Cardiac fibroblast (primary cell): ENCODE measurements at regions not wholly inside any gene's neighbourhood (a gene's known extent, or its start where the extent isn't known, plus 50 kb on each side); places are given as distances from the start of the nearest gene placed in this dataset.

Experiments
- DNase-seq, 2 donors: peaks; one replicate each; pipeline versions ENCODE4 v3.0.0 to v3.0.0-alpha.2; 2010; ENCODE audit warnings: low read depth in 2 of 2
- H3K4me3 ChIP-seq, 2 donors: replicated peaks in 1 of 2; 1 replicate in 1 of 2; 2 replicates in 1 of 2; pipeline ENCODE4 v1.5.1; 2011; ENCODE audit warnings: low read depth in 2 of 2, low read length in 2 of 2, mild to moderate bottlenecking in 2 of 2, moderate library complexity in 1 of 2
- TF ChIP-seq, protein P1 (sequence below): IDR thresholded peaks from one replicate; pipeline ENCODE4 v1.5.1; 2011; ENCODE audit warnings: low read depth, mild to moderate bottlenecking, low read length, inconsistent platforms

DNA sequence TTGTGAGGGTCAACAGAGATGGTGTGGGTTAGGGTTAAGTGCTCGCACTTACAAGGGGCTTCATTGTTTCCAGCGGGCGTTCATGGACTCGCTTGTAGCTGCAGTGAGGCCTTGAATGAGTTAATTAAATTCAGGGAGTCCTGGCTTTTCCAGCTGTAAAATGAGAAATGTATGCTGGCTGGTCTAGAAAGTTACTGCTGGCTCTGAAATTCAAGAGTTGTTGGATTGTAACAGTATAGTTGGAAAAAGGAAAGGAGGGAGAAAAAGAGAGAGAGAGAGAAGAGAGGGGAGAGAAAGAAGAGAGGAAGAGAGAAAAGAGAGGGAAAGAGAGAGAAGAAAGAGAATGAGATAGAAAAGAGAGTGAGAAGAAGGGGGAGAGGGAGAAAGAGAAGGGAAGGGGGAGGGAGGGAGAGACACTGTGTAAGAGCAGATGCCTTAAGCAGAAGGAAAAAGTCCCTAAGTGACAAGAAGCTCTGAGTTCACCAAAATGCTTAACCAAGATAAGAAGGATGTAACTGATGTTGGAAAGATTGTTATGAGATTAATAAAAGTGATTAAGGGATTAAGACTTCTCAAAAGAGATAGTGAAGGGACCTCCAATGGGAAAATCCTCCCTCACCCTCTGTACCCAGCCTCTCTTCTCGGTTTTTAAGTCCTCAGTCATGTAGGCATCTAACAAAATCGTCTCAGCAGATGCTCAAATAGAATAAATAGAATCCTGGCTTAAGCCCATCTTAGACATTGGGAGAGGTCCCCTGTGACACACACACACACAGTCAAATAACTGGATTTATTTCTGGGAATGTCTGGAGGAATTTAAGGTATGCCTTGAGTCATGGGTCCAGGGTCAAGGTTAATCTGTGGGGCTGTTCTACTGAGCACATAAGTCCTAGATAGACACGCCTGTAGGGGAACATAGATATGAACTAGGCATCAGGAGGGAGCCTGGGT lies 477.9 kb downstream of the MIAT start:
- DNase-seq: peak; percentile 77
- TF ChIP-seq, protein P1, sequence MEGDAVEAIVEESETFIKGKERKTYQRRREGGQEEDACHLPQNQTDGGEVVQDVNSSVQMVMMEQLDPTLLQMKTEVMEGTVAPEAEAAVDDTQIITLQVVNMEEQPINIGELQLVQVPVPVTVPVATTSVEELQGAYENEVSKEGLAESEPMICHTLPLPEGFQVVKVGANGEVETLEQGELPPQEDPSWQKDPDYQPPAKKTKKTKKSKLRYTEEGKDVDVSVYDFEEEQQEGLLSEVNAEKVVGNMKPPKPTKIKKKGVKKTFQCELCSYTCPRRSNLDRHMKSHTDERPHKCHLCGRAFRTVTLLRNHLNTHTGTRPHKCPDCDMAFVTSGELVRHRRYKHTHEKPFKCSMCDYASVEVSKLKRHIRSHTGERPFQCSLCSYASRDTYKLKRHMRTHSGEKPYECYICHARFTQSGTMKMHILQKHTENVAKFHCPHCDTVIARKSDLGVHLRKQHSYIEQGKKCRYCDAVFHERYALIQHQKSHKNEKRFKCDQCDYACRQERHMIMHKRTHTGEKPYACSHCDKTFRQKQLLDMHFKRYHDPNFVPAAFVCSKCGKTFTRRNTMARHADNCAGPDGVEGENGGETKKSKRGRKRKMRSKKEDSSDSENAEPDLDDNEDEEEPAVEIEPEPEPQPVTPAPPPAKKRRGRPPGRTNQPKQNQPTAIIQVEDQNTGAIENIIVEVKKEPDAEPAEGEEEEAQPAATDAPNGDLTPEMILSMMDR: no peak
- no peak overlapping the region for H3K4me3 ChIP-seq

- no peak overlapping the region for H3K4me3 ChIP-seq
- TF ChIP-seq, protein P1: no peak
- no peak for DNase-seq
Observed at GRCh38 chr22:27136596-27136995, 479.2 kb downstream of the MIAT start.

DNA sequence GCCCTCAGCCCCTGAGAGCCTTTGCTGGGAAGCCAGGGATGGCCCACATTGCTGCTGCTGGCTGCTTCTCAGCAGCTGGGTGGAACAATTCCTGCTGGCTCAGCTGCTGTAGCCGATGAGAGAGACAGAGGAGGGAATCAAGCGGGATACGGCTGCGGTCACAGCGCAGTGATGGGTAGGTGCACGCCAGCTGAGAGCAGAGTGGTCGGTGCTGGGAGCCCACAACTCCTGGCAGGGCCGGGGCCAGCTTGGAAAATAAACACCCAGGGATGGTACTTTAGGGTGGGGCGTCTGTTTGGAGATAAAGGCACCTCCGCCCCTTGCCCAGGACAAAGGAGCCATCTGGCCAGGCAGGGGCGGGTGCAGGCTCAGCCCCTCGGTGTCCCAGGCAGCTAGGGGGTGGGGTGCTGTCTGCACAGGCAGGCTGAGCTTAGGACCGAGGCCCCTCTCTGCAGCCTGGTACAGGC lies 480.5 kb downstream of the MIAT start:
- no peak overlapping the region for H3K4me3 ChIP-seq
- DNase-seq: no peak
- TF ChIP-seq, protein P1: no peak

- H3K4me3 ChIP-seq: no peak overlapping the region
- no peak for DNase-seq
- TF ChIP-seq, protein P1: no peak
Observed at GRCh38 chr22:27138471-27138870, 481.1 kb downstream of the MIAT start.

GRCh38 chr22:27139935-27140511 lies 482.6 kb downstream of the MIAT start:
- DNase-seq: peak; percentile 83 to 91
- TF ChIP-seq, protein P1: no peak
- no peak overlapping the region for H3K4me3 ChIP-seq

- no peak for DNase-seq
- TF ChIP-seq, protein P1: no peak
- no peak overlapping the region for H3K4me3 ChIP-seq
Observed at GRCh38 chr22:27142286-27142685, 484.9 kb downstream of the MIAT start.
